Naive thymus-derived CD8-positive, alpha-beta T cell (primary cell): ENCODE measurements at regions not wholly inside any gene's neighbourhood (a gene's known extent, or its start where the extent isn't known, plus 50 kb on each side); places are given as distances from the start of the nearest gene placed in this dataset.

Source experiments
- ATAC-seq, 2 donors: fragments of 150-1000 bp; cut with Tn5 transposase in 1 of 2; sonication (Bioruptor Pico), chemical (Tn5 transposase) in 1 of 2; 1 replicate in 1 of 2; 2 replicates in 1 of 2; pipeline ENCODE4 v1.10.0; 2021; ENCODE audit warnings: mild to moderate bottlenecking in 2 of 2, moderate library complexity in 2 of 2
- POLR2A ChIA-PET: fragments of 350-600 bp; sonication (Branson Sonifier 250); formaldehyde crosslinking; loops from one replicate; lab custom pipeline; 2021; ENCODE audit warnings: antibody characterized with exemption; lab: Charles Lee
- DNase-seq, 10 donors: peaks; one replicate each; pipeline versions ENCODE4 v3.0.0 to v3.0.0-alpha.2; 2020 to 2022
- H3K27ac Mint-ChIP-seq, 10 donors: one replicate each; pipeline ENCODE4 v1.8.0; 2020 to 2022; ENCODE audit warnings: mild to moderate bottlenecking in 10 of 10, mixed read lengths in 10 of 10, moderate library complexity in 4 of 10, inconsistent platforms in 1 of 10
- H3K27me3 Mint-ChIP-seq, 5 donors: one replicate each; pipeline ENCODE4 v1.8.0; 2021 to 2022; ENCODE audit warnings: mixed read lengths in 5 of 5
- H3K36me3 Mint-ChIP-seq, 3 donors: one replicate each; pipeline ENCODE4 v1.8.0; 2020 to 2022; ENCODE audit warnings: mixed read lengths in 3 of 3, mild to moderate bottlenecking in 2 of 3, inconsistent platforms in 1 of 3
- H3K4me1 Mint-ChIP-seq, 4 donors: one replicate each; pipeline ENCODE4 v1.8.0; 2021 to 2022; ENCODE audit warnings: mixed read lengths in 4 of 4
- H3K4me3 Mint-ChIP-seq, 10 donors: one replicate each; pipeline ENCODE4 v1.8.0; 2020 to 2022; ENCODE audit warnings: mild to moderate bottlenecking in 10 of 10, mixed read lengths in 10 of 10, moderate library complexity in 6 of 10, inconsistent platforms in 1 of 10
- H3K9me3 Mint-ChIP-seq, 9 donors: one replicate each; pipeline ENCODE4 v1.8.0; 2020 to 2022; ENCODE audit warnings: mixed read lengths in 9 of 9, mild to moderate bottlenecking in 3 of 9, inconsistent platforms in 1 of 9, moderate library complexity in 1 of 9

DNA sequence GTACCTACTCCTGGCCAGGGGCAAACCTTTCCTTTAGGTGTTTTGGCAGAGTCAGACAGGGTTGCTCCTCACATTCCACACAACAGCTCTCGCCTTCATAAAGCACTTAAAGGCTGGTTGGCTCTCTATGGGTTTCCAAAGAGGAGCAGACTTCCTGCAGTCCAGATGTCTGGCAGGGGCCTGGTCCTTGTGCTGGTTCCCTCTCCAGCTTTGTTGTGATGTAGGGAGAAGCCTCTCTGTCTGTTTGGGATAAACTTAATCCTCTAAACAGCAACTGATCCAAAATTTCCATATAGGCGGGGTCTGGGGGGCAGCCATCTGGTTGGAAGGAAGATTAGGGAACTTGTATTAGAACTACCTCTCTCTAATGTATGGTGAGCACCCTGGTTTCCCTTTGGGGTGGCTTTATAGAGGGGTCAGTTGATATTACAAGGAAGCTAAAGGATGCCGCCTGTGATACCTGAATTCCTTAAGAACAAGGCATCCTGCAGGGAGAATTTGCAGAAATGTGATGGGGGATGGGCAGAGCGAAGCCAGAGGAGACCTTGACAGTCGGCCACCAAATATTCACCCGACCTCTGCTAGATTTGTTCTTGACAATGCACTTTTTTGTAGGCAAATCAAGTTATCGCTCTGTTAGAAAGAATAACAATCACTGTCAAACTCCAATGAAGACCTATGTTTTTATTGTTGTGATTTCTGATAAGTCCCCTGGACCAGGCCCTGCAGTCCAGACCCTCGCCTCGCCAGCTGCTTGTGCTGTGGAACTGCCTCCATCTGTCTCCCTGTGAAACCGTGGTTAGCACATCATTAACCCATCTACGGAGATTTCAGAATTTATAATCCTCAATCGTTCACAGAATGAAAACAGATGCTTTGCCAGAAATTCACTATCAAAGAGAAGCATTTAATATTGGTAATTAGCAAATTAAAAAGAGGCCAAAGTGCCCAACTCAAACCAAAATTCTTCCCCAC, 94.0 kb upstream of the RALGAPA2 start:
- DNase-seq (no peak), ATAC-seq (no peak)
- H3K4me3 Mint-ChIP-seq = no peak overlapping the region
- no peaks in the 10 kb centered on the region for H3K9me3 Mint-ChIP-seq
- H3K27me3 Mint-ChIP-seq = peaks cover 0 to 21% (median 10%) of the 10 kb centered on the region in 5 donors
- no peaks in the 10 kb centered on the region for H3K36me3 Mint-ChIP-seq
- H3K27ac Mint-ChIP-seq = peak overlapping the region in 1 of 10 donors; percentile 20
- POLR2A ChIA-PET = no interaction called here
- no peaks in the 10 kb centered on the region for H3K4me1 Mint-ChIP-seq

DNA sequence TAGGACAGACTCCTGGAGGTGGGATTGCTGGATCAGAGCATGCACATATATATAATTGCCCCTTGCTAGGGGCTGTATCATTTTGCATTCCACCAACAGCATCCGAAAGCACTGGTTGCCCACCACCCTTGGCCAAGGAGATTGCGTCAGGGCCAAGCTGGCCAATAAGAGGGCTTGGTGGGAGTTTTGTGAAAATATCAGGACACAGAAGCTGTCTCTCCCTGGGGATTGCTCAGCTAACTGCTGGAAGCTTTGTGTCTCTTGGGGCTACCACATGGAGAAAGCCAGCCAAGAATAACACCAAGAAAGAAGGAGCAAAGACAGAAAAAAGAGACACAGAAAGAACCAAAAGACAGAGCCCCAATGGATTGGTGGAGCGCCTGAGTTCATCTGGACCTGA, 90.6 kb upstream of the RALGAPA2 start:
- DNase-seq (no peak), ATAC-seq (no peak)
- Mint-ChIP-seq H3K9me3 (no peaks in the 10 kb centered on the region), H3K27ac (no peak overlapping the region), H3K36me3 (no peaks in the 10 kb centered on the region), H3K4me1 (no peaks in the 10 kb centered on the region), H3K27me3 (peaks cover 0 to 17% (median 4%) of the 10 kb centered on the region in 5 donors), H3K4me3 (no peak overlapping the region)
- POLR2A ChIA-PET = no interaction called here

DNA sequence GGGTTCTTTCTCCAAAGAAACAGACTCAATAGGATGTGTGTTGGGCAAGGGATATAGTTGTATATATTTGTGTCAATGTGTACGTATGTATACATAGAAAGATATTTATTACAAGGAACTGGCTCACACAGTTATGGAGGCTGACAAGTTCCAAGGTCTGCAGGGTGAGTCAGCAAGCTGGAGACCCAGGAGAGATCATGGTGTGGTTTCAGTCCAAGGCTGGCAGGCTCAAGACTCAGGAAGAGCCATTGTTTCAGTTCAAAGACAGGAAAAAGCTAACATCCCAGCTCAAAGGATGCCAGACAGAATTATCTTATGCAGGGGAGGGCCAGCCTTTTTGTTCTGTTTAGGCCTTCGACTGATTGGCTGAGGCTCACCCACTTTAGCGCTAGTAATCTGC, 89.9 kb upstream of the RALGAPA2 start:
- DNase-seq = no peak
- Mint-ChIP-seq H3K9me3 (no peaks in the 10 kb centered on the region), H3K36me3 (no peaks in the 10 kb centered on the region), H3K27ac (no peak overlapping the region), H3K27me3 (peaks cover 0 to 17% (median 4%) of the 10 kb centered on the region in 5 donors), H3K4me3 (no peak overlapping the region), H3K4me1 (no peaks in the 10 kb centered on the region)
- POLR2A ChIA-PET = no interaction called here
- ATAC-seq = no peak

DNA sequence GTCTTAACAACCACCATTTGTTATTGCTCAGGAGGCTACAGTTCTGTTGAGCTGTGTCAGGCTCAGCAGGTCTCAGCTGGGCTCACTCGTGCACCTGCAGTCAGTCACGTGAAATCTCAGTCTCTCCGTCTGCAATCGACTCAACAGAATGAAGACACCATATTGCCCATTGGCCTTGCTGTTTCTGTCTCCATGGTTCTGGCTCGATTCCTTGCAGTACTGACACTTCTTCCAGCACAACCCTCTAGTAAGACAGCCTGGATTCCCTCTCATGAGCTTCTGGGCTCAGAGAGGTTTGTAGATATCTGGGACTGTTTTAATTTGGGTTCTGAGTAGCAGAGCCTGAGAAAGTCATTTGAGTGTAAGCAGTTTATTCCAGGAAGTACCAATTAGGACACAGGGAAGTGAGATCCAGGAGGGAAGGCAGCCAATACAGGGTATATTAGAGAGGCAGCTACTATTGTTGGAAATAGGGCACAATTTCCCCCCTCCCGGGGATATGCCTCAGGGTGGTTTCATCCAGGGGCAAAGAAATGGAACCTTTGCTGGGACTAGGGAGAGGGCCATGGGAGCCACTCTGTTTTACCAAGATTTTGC, 87.4 kb upstream of the RALGAPA2 start:
- H3K27me3 Mint-ChIP-seq = peaks cover 0 to 10% (median 6%) of the 10 kb centered on the region in 5 donors
- no peaks in the 10 kb centered on the region for H3K4me1 Mint-ChIP-seq
- no peak overlapping the region for H3K4me3 Mint-ChIP-seq
- no peak overlapping the region for H3K27ac Mint-ChIP-seq
- no peaks in the 10 kb centered on the region for H3K9me3 Mint-ChIP-seq
- DNase-seq (no peak), ATAC-seq (no peak)
- H3K36me3 Mint-ChIP-seq = no peaks in the 10 kb centered on the region
- POLR2A ChIA-PET = no interaction called here

DNA sequence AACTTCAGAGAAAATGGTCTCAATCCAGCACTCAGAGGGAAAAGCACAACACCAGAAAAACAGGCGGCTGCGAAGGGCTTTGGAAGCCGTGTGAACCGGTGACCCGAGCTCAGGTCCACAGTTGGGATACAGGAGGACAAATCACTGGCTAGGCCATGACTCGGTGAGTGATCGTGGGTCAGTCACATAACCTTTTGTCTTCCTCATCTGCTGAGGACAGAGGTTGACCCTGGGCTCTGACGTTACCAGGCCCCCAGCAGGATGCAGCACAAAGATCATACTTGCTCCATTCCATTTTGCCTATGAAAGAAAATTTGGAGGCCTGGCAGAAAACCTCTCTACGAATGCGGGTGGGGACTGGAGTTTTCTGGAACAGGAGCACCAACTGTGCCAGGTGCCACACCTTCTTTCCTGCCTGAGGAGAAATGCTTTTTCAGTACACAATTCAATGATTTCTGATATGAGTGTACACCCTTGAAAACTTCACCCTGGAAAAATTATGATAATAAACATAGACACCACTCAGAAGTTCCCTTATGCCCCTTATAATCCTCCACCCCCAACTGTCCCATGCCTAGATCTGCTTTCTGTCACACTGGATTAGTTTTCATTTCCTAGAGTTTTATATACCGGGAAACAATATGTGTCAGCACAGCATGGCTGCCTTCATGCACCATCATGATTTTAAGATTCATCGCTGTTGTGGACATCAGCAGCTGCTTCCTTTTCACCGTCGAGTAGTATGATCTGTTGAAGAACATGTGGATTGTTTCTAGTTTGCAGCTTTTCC, 85.3 kb upstream of the RALGAPA2 start:
- H3K36me3 Mint-ChIP-seq = no peaks in the 10 kb centered on the region
- POLR2A ChIA-PET = no interaction called here
- no peak for ATAC-seq
- H3K27ac Mint-ChIP-seq = no peak overlapping the region
- no peaks in the 10 kb centered on the region for H3K9me3 Mint-ChIP-seq
- no peak for DNase-seq
- H3K4me1 Mint-ChIP-seq = no peaks in the 10 kb centered on the region
- peaks cover 0 to 6% (median 0%) of the 10 kb centered on the region in 5 donors for H3K27me3 Mint-ChIP-seq
- H3K4me3 Mint-ChIP-seq = no peak overlapping the region

DNA sequence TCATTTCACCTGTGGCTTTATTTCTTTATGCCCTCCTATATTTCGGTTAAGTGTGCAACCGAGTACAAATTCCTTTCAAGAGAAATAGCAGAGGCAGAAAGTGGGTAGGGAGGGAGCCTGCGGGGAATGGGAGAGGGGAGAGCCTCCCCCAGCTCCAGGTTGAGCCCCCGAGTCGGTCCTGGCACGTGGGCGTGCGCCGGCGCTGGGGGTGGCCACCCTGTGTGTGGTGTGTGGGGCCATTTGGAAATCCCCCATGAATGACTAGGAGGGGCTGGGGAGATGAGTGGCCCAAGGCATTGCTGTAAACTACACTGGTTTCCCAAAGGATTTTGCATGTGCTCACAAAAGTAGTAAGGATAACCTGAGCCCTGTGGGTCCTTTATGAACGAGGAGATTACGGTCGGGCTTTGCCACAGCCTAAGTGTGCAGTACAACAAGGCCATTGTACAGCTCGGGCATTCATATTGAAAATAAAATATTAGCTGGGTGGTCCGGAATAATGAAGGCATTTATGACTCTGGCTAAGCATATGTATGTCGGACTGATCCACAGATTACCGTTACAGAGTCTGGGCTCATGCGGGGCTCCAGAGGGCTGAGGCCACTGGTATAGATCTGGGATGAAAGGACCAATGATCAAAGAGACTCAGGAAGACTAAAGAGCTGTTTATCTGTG, 84.5 kb upstream of the RALGAPA2 start:
- DNase-seq (no peak), ATAC-seq (no peak)
- Mint-ChIP-seq H3K36me3 (no peaks in the 10 kb centered on the region), H3K9me3 (no peaks in the 10 kb centered on the region), H3K27me3 (peaks cover 0 to 6% (median 3%) of the 10 kb centered on the region in 5 donors), H3K27ac (no peak overlapping the region), H3K4me3 (no peak overlapping the region), H3K4me1 (no peaks in the 10 kb centered on the region)
- POLR2A ChIA-PET = no interaction called here

DNA sequence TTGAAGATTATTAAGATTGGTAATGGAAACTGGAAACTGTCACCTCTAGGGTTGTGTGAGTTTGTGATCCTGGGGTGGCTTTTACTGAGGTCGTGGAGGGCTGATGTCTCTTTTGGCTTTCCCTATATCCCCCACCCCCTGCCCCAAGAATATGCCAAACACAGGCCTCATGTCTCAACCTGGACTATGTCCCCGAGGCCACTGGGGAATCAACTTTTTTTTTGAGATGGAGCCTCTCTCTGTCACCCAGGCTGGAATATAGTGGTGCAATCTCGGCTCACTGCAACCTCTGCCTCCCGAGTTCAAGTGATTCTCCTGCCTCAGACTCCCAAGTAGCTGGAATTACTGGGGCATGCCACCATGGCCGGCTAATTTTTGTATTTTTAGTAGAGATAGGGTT, 83.3 kb upstream of the RALGAPA2 start:
- H3K4me3 Mint-ChIP-seq = no peak overlapping the region
- no peaks in the 10 kb centered on the region for H3K4me1 Mint-ChIP-seq
- DNase-seq = no peak
- no peaks in the 10 kb centered on the region for H3K36me3 Mint-ChIP-seq
- H3K27ac Mint-ChIP-seq = no peak overlapping the region
- peaks cover 0 to 6% (median 3%) of the 10 kb centered on the region in 5 donors for H3K27me3 Mint-ChIP-seq
- H3K9me3 Mint-ChIP-seq = no peaks in the 10 kb centered on the region
- ATAC-seq = no peak
- POLR2A ChIA-PET = no interaction called here

DNA sequence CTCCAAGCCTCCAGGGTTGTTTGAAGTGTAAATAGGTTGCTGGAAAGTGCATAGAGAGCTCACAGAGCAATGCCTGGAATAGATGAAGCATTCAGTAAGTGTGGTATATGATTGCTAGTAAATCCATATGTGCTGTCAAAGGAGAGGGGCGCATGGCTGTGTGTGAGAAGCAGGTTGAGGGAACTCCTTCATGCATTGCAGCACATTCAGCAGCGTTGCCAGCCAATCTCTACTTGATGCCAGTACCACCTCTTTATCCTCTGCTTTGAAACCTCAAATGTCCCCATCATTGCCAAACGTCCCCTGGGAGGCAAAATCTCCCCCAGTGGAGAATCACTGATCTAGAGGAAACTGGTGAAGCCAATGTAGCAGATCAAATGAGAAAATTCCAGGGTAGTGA, 82.7 kb upstream of the RALGAPA2 start:
- POLR2A ChIA-PET = no interaction called here
- no peak for ATAC-seq

DNA sequence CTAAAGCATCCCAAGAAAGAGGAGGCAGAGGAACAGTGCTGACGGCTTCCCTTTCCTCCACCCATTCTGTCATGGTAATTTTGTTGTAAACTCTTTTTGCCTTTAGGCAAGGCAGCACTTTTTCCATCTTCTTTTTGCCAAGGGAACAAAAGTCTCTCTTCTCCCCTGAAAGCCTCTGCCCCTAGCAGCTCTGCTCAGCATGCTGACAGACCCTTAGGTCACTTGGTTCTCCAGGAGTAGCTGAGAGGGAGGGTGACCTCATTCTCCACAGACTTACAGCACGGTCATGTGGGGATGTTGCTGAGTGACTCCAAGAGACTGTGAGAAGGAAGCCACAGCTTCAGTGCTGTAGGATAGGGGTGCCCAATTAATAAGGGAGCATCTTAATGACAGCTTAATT, 81.1 kb upstream of the RALGAPA2 start:
- POLR2A ChIA-PET = no interaction called here
- Mint-ChIP-seq H3K4me1 (no peaks in the 10 kb centered on the region), H3K36me3 (no peaks in the 10 kb centered on the region), H3K9me3 (no peaks in the 10 kb centered on the region), H3K27ac (no peak overlapping the region), H3K27me3 (peaks cover 0 to 7% (median 3%) of the 10 kb centered on the region in 5 donors), H3K4me3 (no peak overlapping the region)
- ATAC-seq (no peak), DNase-seq (no peak)

More for the DNA sequence above, 82.7 kb upstream of the RALGAPA2 start:
- Mint-ChIP-seq H3K36me3 (no peaks in the 10 kb centered on the region), H3K27me3 (peaks cover 0 to 6% (median 3%) of the 10 kb centered on the region in 5 donors), H3K27ac (no peak overlapping the region), H3K4me1 (no peaks in the 10 kb centered on the region), H3K9me3 (no peaks in the 10 kb centered on the region), H3K4me3 (no peak overlapping the region)
- no peak for DNase-seq

DNA sequence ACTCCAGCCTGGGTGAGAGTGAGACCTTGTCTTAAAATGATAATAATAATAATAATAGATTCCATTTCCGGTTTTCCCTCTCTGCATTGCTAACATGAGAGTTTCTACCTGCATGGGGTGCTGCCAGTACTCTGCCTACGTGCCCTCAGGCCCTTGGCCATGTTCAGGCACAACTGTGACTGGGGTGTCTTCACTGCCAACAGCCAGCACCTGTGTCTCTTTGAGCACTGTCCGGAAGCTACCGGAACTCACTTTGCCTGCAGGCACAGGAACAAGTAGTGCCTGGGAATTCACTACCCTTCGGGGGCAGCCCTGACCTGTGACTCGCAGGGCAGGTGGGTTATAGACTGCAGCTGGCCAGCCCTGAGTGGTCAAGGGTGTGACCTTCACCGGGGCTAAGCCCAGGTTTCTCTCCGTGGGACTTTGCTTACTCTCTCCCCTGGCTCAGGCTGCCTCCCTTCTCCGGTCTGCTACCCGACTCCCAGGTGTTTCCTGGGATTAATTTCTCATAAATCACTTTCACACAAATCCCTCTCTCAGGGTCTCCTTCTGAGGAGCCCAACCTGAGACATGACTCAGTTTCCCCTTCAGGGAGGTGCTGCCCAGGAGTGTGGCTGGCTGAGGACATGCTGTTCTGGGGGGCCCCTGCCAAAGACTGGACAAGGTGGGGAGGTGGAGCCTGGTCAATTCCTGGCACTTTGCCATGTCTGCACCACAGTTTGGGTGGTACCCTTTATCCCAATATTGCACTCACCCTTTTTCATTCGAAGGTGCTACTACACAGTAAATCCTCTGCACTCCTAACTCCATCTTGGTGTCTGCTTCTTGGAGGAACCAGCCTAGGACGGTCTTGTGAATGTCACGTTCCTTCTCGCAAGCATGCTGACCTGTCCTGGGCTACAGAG, 79.5 kb upstream of the RALGAPA2 start:
- Mint-ChIP-seq H3K4me1 (no peaks in the 10 kb centered on the region), H3K27me3 (peaks cover 3 to 12% (median 7%) of the 10 kb centered on the region in 5 donors), H3K4me3 (no peak overlapping the region), H3K36me3 (peaks cover 0 to 8% (median 0%) of the 10 kb centered on the region in 3 donors), H3K27ac (no peak overlapping the region), H3K9me3 (peaks cover 0 to 10% (median 4%) of the 10 kb centered on the region in 9 donors)
- DNase-seq (no peak), ATAC-seq (no peak)
- POLR2A ChIA-PET = no interaction called here

DNA sequence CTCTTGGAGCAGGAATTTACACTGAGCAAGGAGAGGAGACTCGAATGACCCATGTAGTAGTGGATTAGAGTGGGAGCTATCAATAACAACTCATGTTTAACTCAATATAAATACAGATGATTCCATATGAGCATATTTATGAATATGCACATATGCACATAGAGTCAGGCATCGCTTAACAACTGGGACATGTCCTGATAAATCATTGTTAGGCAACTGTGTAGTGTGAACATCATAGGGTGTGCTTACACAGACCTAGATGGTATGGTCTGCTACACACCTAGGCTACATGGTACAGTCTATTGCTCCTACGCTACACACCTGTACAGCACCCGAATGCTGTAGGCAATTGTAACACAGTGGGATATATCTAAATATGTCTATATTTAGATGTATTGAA, 75.9 kb upstream of the RALGAPA2 start:
- H3K4me1 Mint-ChIP-seq = no peaks in the 10 kb centered on the region
- ATAC-seq (no peak), DNase-seq (no peak)
- peaks cover 0 to 21% (median 7%) of the 10 kb centered on the region in 9 donors for H3K9me3 Mint-ChIP-seq
- H3K27me3 Mint-ChIP-seq = peaks cover 3 to 13% (median 4%) of the 10 kb centered on the region in 5 donors
- no peak overlapping the region for H3K27ac Mint-ChIP-seq
- H3K4me3 Mint-ChIP-seq = no peak overlapping the region
- POLR2A ChIA-PET = no interaction called here
- H3K36me3 Mint-ChIP-seq = peaks cover 0 to 10% (median 0%) of the 10 kb centered on the region in 3 donors
